HepG2 (cell line): ENCODE measurements at regions not wholly inside any gene's neighbourhood (a gene's known extent, or its start where the extent isn't known, plus 50 kb on each side); places are given as distances from the start of the nearest gene placed in this dataset.

Experiments used
- ATAC-seq: fragments of 200-7000 bp; cut with Tn5 transposase; 3 replicates; pipeline ENCODE4 v1.9.1; 2020; ENCODE audit warnings: mild to moderate bottlenecking, moderate library complexity
- BruUV-seq: library from RNA; stranded (reverse); fragments of 400-500 nt; replicated peaks from 2 replicates; lab custom pipeline; 2021; lab: Mats Ljungman, UMichigan
- CTCF ChIA-PET: fragments of 300-600 bp; formaldehyde crosslinking; extraction: SDS; loops from one replicate; lab custom pipeline; 2021; ENCODE audit warnings: low total read pairs, inconsistent platforms, low intra/inter-chr PET ratio; lab: Yijun Ruan, JAX
- POLR2A ChIA-PET: fragments of 350-600 bp; sonication (Branson Sonifier 250); formaldehyde crosslinking; loops from one replicate; lab custom pipeline; 2020; ENCODE audit warnings: antibody characterized with exemption, inconsistent platforms; lab: Yijun Ruan, JAX
- DNase-seq: peaks from one replicate; pipeline ENCODE4 v3.0.0-alpha.2; 2015; ENCODE audit warnings: low spot score
- FAIRE-seq: peaks from 3 replicates; lab custom pipeline; 2011; peaks lifted over from hg19 to GRCh38; lab: Jason Lieb, UNC
- H2AFZ ChIP-seq: one replicate; pipeline ENCODE4 v1.6.1; 2011; ENCODE audit warnings: low read length, inconsistent platforms
- H3K27ac ChIP-seq: fragments of 300-600 bp; 3 replicates; pipeline ENCODE4 v1.8.0; 2011; ENCODE audit warnings: mixed run types, mild to moderate bottlenecking, mixed read lengths, low read length, inconsistent platforms; ENCODE audit not compliant: insufficient read depth; ENCODE audit errors: extremely low read length
- H3K27me3 ChIP-seq, 2 experiments: fragments of 200-600 bp in 1 of 2; 2 replicates in 1 of 2; 3 replicates in 1 of 2; pipeline versions ENCODE4 v1.6.0 to v1.8.0; 2011; ENCODE audit warnings: low read length in 2 of 2, mild to moderate bottlenecking in 2 of 2, moderate library complexity in 2 of 2, inconsistent platforms in 1 of 2; ENCODE audit not compliant: insufficient read depth in 2 of 2, control insufficient read depth in 1 of 2
- H3K36me3 ChIP-seq, 2 experiments: fragments of 200-600 bp in 1 of 2; replicated peaks in 1 of 2; 2 replicates in 1 of 2; 3 replicates in 1 of 2; pipeline versions ENCODE4 v1.5.1 to v1.8.0; 2011; ENCODE audit warnings: low read length in 2 of 2, inconsistent platforms in 1 of 2; ENCODE audit not compliant: insufficient read depth in 2 of 2, control insufficient read depth in 1 of 2
- H3K4me1 ChIP-seq: 2 replicates; pipeline ENCODE4 v1.5.1; 2012; ENCODE audit warnings: low read length, inconsistent platforms; ENCODE audit not compliant: insufficient read depth
- H3K4me2 ChIP-seq: 2 replicates; pipeline ENCODE4 v1.6.0; 2011; ENCODE audit warnings: low read depth, low read length, inconsistent platforms
- H3K4me3 ChIP-seq, 3 experiments: fragments of 200-600 bp in 1 of 3; sonication (generic), shearing (Covaris generic) in 1 of 3; replicated peaks in 1 of 3; 2 replicates each; pipeline ENCODE4 v1.5.1; 2011 to 2016; ENCODE audit warnings: low read length in 3 of 3, inconsistent platforms in 2 of 3, low read depth in 2 of 3, mild to moderate bottlenecking in 2 of 3, control low read depth in 1 of 3, mixed read lengths in 1 of 3; ENCODE audit not compliant: insufficient read depth in 1 of 3
- H3K79me2 ChIP-seq: one replicate; pipeline ENCODE4 v1.6.1; 2011; ENCODE audit warnings: low read length, inconsistent platforms; ENCODE audit not compliant: insufficient read depth
- H3K9ac ChIP-seq: 2 replicates; pipeline ENCODE4 v1.6.0; 2011; ENCODE audit warnings: mild to moderate bottlenecking, low read depth, low read length, inconsistent platforms; ENCODE audit not compliant: insufficient read depth
- H3K9me3 ChIP-seq: 2 replicates; pipeline ENCODE4 v1.5.1; 2012; ENCODE audit warnings: mild to moderate bottlenecking, low read length
- H4K20me1 ChIP-seq: 2 replicates; pipeline ENCODE4 v1.6.0; 2011; ENCODE audit warnings: inconsistent platforms, mild to moderate bottlenecking, low read length, moderate library complexity; ENCODE audit not compliant: insufficient read depth
- FOXP1 ChIP-seq, 2 experiments: fragments of 450-650 bp in 1 of 2; IDR thresholded peaks; 2 replicates each; pipeline ENCODE4 v1.6.1; 2017 to 2018; ENCODE audit warnings: antibody characterized with exemption in 1 of 2
- HHEX ChIP-seq: IDR thresholded peaks from 2 replicates; pipeline ENCODE4 v1.6.1; 2016; ENCODE audit warnings: control low read depth
- KDM2A ChIP-seq: sonication (generic); formaldehyde crosslinking; IDR thresholded peaks from 2 replicates; pipeline ENCODE4 v1.4.0; 2020; ENCODE audit warnings: low read depth, missing genetic modification reagents, borderline replicate concordance
- NFKB2 ChIP-seq: sonication (generic); formaldehyde crosslinking; IDR thresholded peaks from 2 replicates; pipeline ENCODE4 v1.4.0; 2020; ENCODE audit warnings: missing genetic modification reagents, borderline replicate concordance
- RFX1 ChIP-seq: fragments of 450-650 bp; IDR thresholded peaks from 2 replicates; pipeline ENCODE4 v1.6.1; 2017
- TMF1 ChIP-seq: sonication (generic); formaldehyde crosslinking; IDR thresholded peaks from 2 replicates; pipeline ENCODE4 v1.8.1; 2022; ENCODE audit warnings: low read depth, missing genetic modification reagents
- ZNF550 ChIP-seq: sonication (generic); formaldehyde crosslinking; IDR thresholded peaks from 2 replicates; pipeline ENCODE4 v1.4.0; 2020; ENCODE audit warnings: mild to moderate bottlenecking, missing genetic modification reagents, borderline replicate concordance
- ZNF75D ChIP-seq: sonication (generic); formaldehyde crosslinking; IDR thresholded peaks from 2 replicates; pipeline ENCODE4 v1.8.1; 2023; ENCODE audit warnings: missing genetic modification reagents, mild to moderate bottlenecking, borderline replicate concordance
- ZNF773 ChIP-seq: sonication (generic); formaldehyde crosslinking; IDR thresholded peaks from 2 replicates; pipeline ENCODE4 v1.4.0; 2020; ENCODE audit warnings: missing genetic modification reagents, borderline replicate concordance
- ZNF878 ChIP-seq: sonication (generic); formaldehyde crosslinking; IDR thresholded peaks from 2 replicates; pipeline ENCODE4 v1.8.1; 2023; ENCODE audit warnings: mild to moderate bottlenecking, missing genetic modification reagents, moderate library complexity
- ZZZ3 ChIP-seq: sonication (generic); formaldehyde crosslinking; IDR thresholded peaks from 2 replicates; pipeline ENCODE4 v1.4.0; 2020; ENCODE audit warnings: missing genetic modification reagents, mild to moderate bottlenecking, borderline replicate concordance
- WGBS: methylation state at CpG from one replicate; pipeline ENCODE4 v1.1.6; 2017; ENCODE audit warnings: low lambda C conversion rate; 5-methylcytosine and 5-hydroxymethylcytosine counted together
- in situ Hi-C: cut with HindIII; loops from 2 replicates; pipeline ENCODE4 v1.10.0; 2017; ENCODE audit warnings: low pct_unique_long_range_greater_than_20kb; ENCODE audit not compliant: extremely low pct_ligation_motif_present
- intact Hi-C: fragments of 100-400 bp; cut with micrococcal nuclease; formaldehyde crosslinking; loops from one replicate; pipeline ENCODE4 v1.10.0; 2022; ENCODE audit not compliant: unreplicated experiment
- TF ChIP-seq, protein P1 (sequence below): IDR thresholded peaks from 2 replicates; pipeline ENCODE4 v1.6.1; 2018; ENCODE audit warnings: missing genetic modification reagents
- TF ChIP-seq, protein P2 (sequence below): IDR thresholded peaks from 2 replicates; pipeline ENCODE4 v1.6.1; 2016
- TF ChIP-seq, protein P3 (sequence below): sonication (generic); formaldehyde crosslinking; IDR thresholded peaks from 2 replicates; pipeline ENCODE4 v1.4.0; 2020; ENCODE audit warnings: missing genetic modification reagents, borderline replicate concordance

DNA sequence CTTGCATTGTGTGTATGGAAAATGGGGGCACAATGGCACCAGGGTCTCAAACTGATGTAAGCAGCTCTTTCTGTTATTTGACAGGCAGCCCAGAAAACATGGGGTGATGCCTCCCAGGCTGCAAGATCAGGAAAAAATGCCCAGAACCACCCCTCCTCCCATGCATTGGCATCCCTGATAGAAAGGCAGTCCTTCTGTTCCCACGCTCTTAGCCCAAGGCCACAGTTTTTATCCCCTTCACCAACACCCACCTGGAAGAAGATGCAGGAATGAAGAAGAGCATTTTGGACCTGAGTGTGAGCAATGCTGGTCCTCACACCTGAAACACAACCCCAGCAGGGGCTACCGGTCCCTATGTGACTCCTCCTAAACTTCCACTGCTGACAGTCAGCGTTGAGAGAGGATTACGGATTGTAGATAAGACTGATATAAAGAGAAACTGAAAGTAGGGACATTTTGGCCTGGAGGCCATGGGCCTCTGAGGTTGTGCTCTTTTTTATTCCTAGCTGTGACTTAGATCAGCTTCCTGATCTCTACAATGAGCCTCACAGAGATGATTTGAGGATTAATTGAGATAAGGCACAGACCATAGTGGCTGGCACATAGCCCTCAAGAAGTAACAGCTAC, 386.0 kb upstream of the ATP5MC3 start:
- WGBS = 13% methylated on average over 4 of the region's 4 CpGs
- Histone ChIP-seq H3K4me3 (peak overlapping the region in 1 of 3 experiments; percentile 13; a peak in 1 of 6 replicates), H3K9me3 (no peaks in the 10 kb centered on the region), H3K4me1 (no peaks in the 10 kb centered on the region), H3K4me2 (peak overlapping the region; percentile 37; the same call in 1 of the 2 replicates), H3K79me2 (no peaks in the 10 kb centered on the region), H3K36me3 (no peaks in the 10 kb centered on the region), H4K20me1 (no peaks in the 10 kb centered on the region), H3K27ac (no peak overlapping the region), H2AFZ (no peak overlapping the region), H3K9ac (no peak overlapping the region), H3K27me3 (peaks cover 0 to 4% of the 10 kb centered on the region in 2 experiments; a peak in 2 of 5 replicates)
- intact Hi-C loops = loop anchor here (5.0 kb wide), 1 partner anchor 200 kb away; no protein-coding TSS in a partner anchor
- in situ Hi-C loops = no loop called here
- TF ChIP-seq NFKB2 (CRISPR knock-in tag) (no peak), HHEX (no peak), ZZZ3 (CRISPR knock-in tag) (no peak)
- BruUV-seq = no TSS peak
- DNase-seq (no peak), ATAC-seq (no peak; the same call in 2 of the 3 replicates), FAIRE-seq (no peak)
- POLR2A ChIA-PET = no interaction called here
- CTCF ChIA-PET = no interaction called here

DNA sequence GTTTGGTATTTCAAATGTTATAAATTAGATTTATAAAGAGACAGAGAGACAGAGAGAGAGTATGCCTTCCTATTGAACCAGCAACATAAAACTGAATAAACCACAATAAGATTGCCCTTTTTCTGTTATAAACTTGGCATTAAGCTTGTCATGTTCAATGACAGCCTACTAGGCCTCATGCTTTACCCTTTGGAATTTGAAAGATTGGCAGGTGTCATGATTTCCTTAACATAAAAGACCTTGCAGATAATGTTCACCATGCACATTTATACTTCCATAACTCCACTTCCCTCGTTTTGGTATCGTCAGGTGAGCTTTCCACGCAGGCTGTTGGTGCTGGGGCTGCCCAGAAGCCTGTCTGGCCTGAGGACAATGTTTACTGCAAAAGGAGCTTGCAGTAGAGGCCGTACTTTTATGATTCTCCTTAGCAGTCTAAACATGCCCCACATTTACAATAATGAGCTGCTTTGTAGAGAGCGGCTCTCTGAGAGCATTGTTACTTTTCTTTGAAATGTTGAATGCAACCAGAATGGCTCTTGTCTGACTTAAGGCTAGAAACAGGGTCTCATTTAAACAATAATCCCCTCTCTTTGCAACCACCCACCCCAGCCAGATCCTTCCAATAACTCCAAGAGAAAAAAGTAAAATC, 379.1 kb upstream of the ATP5MC3 start:
- Histone ChIP-seq H3K9ac (no peak overlapping the region), H3K36me3 (no peaks in the 10 kb centered on the region), H3K27ac (no peak overlapping the region), H4K20me1 (no peaks in the 10 kb centered on the region), H2AFZ (no peak overlapping the region), H3K79me2 (no peaks in the 10 kb centered on the region), H3K4me1 (no peaks in the 10 kb centered on the region), H3K4me2 (no peak overlapping the region), H3K27me3 (peaks cover 0 to 26% of the 10 kb centered on the region in 2 experiments; a peak in 4 of 5 replicates), H3K4me3 (no peak overlapping the region), H3K9me3 (no peaks in the 10 kb centered on the region)
- FAIRE-seq (no peak), DNase-seq (no peak), ATAC-seq (no peak)
- 40% methylated on average over 5 of the region's 5 CpGs for WGBS
- in situ Hi-C loops (no loop called here), intact Hi-C loops (no loop called here)
- no TSS peak for BruUV-seq
- POLR2A ChIA-PET = no interaction called here
- CTCF ChIA-PET = no interaction called here
- TF ChIP-seq KDM2A (no peak), ZNF75D (CRISPR knock-in tag) (no peak), RFX1 (no peak), ZNF550 (CRISPR knock-in tag) (no peak), ZNF878 (CRISPR knock-in tag) (no peak), FOXP1 (IDR thresholded peaks at IDR 0.05) (no peak), FOXP1 (CRISPR knock-in tag; IDR thresholded peaks at IDR 0.05) (no peak), TMF1 (no peak), ZNF773 (CRISPR knock-in tag) (no peak)
- TF ChIP-seq, protein P1, sequence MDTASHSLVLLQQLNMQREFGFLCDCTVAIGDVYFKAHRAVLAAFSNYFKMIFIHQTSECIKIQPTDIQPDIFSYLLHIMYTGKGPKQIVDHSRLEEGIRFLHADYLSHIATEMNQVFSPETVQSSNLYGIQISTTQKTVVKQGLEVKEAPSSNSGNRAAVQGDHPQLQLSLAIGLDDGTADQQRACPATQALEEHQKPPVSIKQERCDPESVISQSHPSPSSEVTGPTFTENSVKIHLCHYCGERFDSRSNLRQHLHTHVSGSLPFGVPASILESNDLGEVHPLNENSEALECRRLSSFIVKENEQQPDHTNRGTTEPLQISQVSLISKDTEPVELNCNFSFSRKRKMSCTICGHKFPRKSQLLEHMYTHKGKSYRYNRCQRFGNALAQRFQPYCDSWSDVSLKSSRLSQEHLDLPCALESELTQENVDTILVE (CRISPR knock-in tag) = no peak
- TF ChIP-seq, protein P2, sequence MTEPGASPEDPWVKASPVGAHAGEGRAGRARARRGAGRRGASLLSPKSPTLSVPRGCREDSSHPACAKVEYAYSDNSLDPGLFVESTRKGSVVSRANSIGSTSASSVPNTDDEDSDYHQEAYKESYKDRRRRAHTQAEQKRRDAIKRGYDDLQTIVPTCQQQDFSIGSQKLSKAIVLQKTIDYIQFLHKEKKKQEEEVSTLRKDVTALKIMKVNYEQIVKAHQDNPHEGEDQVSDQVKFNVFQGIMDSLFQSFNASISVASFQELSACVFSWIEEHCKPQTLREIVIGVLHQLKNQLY (CRISPR knock-in tag) = no peak
- TF ChIP-seq, protein P3, sequence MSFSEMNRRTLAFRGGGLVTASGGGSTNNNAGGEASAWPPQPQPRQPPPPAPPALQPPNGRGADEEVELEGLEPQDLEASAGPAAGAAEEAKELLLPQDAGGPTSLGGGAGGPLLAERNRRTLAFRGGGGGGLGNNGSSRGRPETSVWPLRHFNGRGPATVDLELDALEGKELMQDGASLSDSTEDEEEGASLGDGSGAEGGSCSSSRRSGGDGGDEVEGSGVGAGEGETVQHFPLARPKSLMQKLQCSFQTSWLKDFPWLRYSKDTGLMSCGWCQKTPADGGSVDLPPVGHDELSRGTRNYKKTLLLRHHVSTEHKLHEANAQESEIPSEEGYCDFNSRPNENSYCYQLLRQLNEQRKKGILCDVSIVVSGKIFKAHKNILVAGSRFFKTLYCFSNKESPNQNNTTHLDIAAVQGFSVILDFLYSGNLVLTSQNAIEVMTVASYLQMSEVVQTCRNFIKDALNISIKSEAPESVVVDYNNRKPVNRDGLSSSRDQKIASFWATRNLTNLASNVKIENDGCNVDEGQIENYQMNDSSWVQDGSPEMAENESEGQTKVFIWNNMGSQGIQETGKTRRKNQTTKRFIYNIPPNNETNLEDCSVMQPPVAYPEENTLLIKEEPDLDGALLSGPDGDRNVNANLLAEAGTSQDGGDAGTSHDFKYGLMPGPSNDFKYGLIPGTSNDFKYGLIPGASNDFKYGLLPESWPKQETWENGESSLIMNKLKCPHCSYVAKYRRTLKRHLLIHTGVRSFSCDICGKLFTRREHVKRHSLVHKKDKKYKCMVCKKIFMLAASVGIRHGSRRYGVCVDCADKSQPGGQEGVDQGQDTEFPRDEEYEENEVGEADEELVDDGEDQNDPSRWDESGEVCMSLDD (CRISPR knock-in tag) = no peak
